ENCODE measurements at regions not wholly inside any gene's neighbourhood (a gene's known extent, or its start where the extent isn't known, plus 50 kb on each side); places are given as distances from the start of the nearest gene placed in this dataset.

DNA sequence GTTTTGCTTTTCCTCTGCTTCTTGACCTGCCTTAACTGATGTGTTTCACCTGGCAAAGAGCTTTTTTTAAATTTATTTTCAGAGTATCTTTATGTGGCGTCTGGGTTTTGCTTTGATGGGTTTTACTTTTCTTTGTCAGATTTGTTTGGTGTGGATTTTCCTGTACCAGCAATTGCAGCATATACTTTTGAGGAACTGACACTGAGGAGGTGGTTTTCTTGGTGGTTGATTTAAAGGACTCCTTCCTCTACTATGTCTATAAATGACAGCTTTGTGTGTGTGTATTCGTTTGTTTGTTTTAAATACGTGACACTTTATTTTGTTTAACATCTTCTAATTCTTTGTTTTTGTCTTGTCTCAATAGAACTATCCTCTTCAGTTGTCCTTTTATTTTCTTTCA, 1071.9 kb upstream of the ARRDC3 start:
- TF ChIP-seq CEBPB (IDR thresholded peaks at IDR 0.05) (no peak), TAF1 (IDR thresholded peaks at IDR 0.05; ENCODE audit: low read depth) (no peak), EP300 (IDR thresholded peaks at IDR 0.05; ENCODE audit: borderline replicate concordance) (no peak), FOXM1 (IDR thresholded peaks at IDR 0.05; ENCODE audit: borderline replicate concordance, low read depth) (no peak)
